Activated CD8-positive, alpha-beta memory T cell treated with anti-CD3 and anti-CD28 coated beads, Interleukin-2, amount 50 U/mL, for 1 hour (primary cell): ENCODE measurements at regions not wholly inside any gene's neighbourhood (a gene's known extent, or its start where the extent isn't known, plus 50 kb on each side); places are given as distances from the start of the nearest gene placed in this dataset.

Source experiments
- DNase-seq: peaks from one replicate; pipeline ENCODE4 v3.0.0-alpha.2; 2020; ENCODE audit errors: extremely low read depth

DNA sequence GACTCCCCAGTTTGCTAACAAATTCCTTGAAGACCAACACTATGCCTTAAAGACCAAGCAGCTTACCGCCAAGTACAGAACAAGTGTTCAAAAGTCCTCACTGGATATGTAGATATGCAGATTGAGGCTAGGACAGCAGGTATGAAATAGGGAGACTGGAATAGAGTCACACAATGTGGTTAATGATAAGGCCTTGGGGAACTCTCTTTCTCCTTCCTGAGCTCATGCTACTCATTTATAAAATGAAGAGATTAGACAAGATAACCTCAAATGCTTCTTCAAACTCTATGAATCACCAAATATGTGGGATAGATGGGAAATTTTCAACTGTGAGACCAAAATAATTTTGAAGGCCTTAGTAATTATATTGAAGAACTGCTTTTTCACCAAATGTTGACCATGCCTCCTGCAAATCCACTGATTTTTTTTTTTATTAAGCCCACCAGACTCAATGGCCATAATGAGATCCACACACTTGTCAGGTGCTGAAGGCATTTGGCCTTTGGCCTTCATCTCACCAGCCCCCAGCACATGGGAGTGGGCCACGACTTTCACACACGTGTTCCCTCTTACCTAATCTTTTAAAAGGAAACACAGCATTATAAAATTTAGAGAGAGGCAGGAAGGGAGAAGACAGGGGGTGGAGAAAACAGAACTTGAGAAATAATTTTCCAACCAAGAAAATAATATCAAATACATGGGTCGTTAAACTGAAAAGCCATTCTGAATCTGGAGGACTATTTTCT is 181.5 kb downstream of the EN1 start:
- DNase-seq = no peak

DNA sequence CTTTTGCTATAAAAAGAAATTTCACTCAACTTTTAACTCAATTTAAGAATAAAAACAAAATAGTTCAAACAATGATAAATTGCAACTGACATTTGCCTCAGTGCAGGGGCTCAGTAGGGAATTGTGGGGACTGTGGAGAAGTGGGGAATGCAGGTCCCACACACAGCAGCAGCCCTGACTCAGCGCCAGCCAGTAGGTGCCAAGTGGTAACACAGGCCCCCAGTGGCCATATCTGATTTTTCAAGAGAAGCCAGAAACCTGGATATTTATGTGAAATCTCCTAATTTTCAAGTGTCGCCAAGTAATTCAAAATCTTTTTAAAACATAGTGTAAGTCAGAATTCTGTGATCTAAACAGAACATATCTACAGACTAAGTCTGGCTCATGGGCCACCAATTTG is 186.3 kb downstream of the EN1 start:
- no peak for DNase-seq

DNA sequence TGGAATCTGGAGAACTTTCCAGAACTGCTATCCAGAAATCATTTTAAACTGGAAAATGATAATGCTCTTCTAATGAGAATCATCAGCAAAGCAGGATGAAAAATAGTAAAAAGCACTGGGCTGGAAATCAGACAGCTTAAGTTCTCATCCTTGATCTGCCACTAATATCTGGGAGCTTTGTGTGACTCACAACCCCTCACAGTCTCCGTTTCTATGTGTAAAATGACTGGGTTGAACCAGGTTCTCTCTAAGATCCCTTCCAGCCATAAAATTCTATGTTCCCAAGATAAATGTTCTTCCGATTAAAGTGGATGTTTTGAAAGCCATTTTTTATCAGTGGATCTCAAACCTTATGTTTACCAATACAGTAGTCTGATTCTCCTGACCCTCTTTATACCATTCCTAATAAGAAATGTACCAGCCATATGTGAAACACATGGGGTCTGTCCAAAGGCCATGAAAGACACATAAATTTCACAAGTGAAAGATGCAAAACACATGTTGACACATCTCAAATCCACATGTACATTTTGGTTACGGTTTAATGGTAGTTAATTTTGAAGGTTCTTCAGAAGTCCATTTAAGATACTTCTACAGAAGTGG is 188.8 kb downstream of the EN1 start:
- no peak for DNase-seq

- no peak for DNase-seq
Measured at GRCh38 chr2:118657466-118657865, 190.0 kb downstream of the EN1 start.

DNA sequence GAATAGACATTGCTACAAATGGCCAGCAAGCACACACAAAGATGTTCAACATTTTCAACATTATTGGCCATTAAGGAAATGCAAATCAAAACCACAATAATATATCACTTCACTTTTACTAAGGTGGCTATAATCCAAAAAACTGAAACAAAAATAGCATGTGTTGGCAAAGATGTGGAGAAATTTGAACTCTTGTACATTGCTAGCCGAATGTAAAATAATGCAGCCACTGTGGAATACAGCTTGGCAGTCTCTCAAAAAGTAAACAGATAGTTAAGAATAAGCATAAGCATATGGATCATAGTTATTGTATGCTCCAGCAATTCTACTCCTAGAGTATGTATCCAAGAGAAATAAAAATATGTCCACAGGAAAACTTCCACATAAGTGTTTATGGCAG is 192.5 kb downstream of the EN1 start:
- DNase-seq = no peak

GRCh38 chr2:118650327-118650726 is 197.1 kb downstream of the EN1 start:
- no peak for DNase-seq

- no peak for DNase-seq
Measured at GRCh38 chr2:118645876-118646275, 201.6 kb downstream of the EN1 start.

DNA sequence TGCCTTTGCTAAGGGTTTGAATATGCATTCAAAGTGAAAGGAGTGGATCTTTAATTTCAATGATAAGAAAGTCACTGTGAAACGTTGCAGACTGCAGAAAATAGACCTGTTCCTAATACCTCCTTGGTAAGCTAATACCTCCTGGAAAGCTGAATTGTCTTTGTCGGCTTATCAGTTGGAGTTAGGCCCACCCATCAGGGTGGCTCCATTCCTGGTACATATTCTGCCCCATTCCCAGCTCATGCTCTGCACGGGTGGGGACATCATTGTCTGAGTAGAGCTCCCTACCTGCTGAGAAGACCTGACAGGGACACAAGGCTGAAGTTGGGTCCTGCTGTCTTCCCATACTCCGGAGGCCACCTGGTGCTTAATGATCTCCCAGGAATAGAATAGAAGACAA is 203.3 kb downstream of the EN1 start:
- no peak for DNase-seq

DNA sequence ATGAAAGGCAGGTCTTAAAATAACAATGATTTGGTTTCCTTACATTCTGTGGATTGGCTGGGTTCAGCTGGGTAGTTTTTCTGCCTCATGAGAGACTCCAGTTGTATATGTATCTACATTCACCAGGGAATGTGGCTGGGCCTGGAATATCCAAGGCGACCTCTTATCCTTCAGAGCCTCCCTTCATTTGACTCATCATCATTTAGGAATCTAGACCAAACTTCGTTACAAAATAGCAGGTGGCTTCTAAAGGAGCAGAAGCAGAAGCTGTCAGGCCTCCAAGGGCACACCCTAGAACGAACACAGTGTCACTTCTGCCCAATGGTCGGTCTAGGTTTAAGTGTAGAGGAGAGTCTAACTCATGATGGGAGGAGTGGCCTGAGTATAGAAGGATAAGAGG is 204.2 kb downstream of the EN1 start:
- DNase-seq = no peak

DNA sequence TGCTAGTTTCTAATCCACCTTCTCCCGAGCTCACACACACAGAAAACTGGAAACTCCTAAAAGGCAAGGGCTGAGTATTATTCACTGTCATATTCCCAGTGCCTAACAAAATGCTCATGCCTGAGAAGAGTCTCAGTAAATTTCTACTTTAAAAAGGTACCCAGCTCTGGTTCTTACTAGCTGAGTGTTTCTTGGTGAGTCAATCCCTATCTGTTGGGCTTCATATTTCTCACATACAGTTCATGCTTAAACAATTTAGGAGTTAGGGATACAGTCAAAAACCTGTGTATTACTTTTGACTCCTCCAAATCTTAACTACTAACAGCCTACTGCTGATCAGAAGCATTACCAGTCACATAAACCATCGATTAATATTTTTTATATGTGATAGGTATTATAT is 204.9 kb downstream of the EN1 start:
- DNase-seq = no peak

GRCh38 chr2:118641711-118642110 is 205.7 kb downstream of the EN1 start:
- no peak for DNase-seq

DNA sequence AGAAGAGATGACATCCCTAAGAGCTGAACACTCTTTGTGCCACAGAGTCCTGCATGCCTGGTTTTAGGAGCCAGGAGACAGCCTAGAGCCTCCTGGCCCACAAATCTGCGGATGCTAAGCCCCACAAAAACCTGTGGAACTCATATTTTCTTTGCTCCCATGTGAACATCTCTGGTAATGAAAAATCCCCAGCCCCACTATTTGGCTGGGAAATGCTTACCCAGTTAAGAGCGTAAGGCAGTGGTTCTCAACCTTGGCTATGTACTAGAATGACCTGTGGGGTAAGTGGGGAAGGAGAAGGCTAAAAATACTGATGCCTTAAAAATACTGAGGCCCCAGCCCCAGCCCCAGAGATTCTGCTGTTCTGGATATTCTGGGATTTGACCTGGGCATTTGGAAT is 208.1 kb downstream of the EN1 start:
- no peak for DNase-seq

DNA sequence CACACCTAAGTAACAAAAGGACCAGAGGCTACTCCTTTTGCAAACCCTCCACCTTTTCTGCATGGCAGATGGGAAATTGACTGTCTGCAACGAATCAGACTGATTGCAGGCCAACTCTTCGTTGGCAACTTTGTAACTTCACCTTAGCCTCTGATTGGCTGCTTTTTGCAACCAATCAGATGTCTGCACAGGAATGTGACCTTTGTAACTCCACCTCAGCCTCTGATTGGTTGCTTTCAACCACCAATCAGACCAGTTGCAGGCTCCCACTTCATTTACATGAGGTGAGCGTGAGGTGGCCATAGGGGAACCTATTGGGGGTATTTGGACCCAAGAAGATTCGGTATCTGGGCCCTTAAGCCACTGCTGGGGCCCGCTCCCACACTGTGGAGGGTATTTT is 209.0 kb downstream of the EN1 start:
- DNase-seq = no peak

- no peak for DNase-seq
Measured at GRCh38 chr2:118635891-118636290, 211.6 kb downstream of the EN1 start.

- DNase-seq = no peak
Measured at GRCh38 chr2:118634876-118635275, 212.6 kb downstream of the EN1 start.

- no peak for DNase-seq
Measured at GRCh38 chr2:118633371-118634018, 214.0 kb downstream of the EN1 start.

DNA sequence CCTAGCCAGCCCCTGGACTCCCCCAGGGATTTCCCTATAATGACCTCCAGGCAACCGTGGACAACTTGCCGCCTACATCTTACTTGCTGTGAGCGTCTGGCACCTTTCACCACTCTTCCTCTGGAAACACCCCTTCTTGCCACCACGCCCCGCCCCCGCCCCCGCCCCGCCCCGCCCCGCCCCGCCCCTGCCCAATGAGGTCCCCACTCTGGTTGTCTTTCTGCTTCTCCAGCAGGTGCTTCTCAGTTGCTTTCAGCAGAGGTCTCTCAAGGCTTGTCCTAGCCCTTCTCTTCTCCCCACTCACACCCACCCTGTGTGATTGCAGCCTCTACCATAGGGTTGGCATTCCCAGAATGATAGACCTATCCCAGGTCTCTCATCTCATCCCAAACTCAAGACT is 214.5 kb downstream of the EN1 start:
- no peak for DNase-seq

DNA sequence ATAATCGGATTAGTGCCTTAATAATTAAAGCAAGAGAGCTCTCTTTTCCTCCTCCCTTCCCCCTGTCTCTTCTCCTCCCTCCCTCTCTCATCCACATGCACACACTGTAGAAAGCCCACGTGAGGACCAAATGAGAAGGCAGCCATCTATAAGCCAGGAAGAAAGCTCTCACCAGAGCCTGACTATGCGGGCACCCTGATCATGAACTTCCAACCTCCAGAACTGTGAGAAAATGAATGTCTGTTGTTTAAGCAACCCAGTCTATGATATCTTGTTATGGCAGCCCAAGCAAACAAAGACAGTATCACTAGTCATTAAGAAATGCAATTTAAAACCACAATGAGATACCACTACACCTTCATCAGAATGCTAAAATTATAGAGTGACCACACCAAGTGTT is 220.3 kb downstream of the EN1 start:
- no peak for DNase-seq

GRCh38 chr2:118622913-118623312 is 224.5 kb downstream of the EN1 start:
- DNase-seq = no peak

DNA sequence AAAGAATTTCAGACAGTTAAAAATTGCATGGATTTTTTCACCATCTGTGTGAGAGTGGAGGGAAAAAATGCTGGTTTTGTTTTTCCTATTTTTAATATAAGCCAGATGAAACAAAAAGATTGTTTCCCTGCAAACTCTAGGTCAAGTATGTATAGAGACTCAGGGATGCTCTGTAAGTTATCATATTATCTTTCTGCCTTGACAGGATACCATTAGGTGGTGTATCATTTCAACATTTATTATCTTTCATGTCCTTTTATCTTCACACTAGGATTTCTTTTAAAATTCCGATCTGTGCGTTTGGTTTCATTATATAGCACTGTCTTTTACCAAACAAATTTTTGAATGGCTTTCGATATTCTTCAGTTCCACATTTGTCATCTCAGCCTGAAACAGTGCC is 225.3 kb downstream of the EN1 start:
- no peak for DNase-seq

DNA sequence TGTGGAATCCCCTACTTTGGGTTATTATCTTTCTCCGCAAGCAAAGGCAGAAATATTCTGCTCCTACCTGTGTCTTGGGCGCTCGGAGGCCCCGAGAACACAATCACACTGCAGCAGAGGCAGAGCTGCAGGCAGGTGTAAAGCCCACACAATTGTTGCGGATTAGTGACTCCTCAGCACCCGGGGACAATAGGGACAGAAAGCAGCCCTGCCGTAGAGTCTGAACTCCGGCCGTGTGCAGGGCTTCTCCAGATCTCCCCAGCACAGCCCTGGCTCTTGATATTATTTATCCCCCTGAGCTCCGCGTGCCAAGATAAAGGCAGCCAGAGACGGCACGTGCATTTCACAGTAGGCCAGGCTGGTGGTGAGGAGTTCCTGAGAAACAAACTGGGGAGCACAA is 229.2 kb downstream of the EN1 start:
- DNase-seq = no peak

DNA sequence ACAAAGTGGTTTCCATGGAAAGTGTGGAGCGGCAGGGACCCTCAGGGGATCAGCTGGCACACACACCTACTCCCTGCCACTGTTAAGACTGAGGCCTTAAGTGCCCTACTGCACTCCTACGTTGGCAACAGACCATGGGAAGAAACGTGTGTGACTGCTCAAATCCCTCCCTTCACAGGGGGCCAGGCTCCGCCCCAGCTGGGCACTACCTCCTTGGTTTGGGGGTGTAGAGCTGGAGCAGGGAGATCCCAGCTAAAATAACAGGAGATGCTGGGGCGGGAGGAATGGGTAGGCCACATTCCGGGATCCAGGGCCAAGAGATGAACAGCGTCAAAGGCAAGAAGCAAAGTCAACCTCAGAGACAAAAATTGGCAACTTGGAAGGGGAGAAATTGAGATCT is 231.0 kb downstream of the EN1 start:
- DNase-seq = no peak

- DNase-seq = no peak
Measured at GRCh38 chr2:118614841-118615271, 232.6 kb downstream of the EN1 start.
